ENCODE measurements at regions not wholly inside any gene's neighbourhood (a gene's known extent, or its start where the extent isn't known, plus 50 kb on each side); places are given as distances from the start of the nearest gene placed in this dataset.
"Not testable (repeated sequence)": the region's sequence is repeated elsewhere in the genome, so short reads cannot be mapped to it uniquely, and the experiment has no call there.

DNA sequence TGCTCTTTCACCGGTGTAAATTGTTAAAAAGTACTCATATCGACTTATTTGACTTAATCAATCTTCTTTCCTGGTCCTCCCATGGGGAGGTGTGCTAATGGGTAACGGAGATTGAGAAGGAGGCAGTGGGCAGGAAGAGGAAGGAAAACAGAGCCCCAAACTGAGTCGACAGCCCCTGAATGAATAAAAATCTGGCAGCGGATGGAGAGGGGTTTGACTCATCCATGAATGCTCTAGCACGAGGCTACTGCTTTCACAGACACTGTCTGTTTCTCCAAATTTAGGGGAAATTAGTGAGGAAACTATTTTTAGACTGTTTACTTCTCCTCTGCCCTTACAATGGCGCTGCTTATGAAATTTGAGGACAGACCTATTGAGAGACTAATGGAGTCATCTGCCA, 142.2 kb upstream of the ATXN1 start:
- no peak for DNase-seq (ENCODE audit: low spot score)

DNA sequence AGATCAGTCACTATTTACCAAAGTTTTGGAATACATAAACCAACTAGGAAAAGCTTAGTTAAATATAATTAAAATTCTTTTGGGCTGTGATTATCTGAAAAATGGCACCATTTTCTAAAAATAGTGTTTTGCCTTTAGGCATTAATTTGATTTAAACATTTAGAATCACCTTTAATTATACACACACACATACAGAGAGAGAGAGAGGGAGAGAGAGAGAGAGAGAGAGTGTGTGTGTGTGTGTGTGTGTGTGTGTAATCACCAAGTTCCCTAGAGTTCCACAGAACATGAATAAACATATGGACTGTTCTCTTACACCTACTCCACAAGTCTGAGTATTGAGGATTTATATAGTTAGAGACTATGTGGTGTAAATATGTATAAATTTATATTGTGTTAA, 141.2 kb upstream of the ATXN1 start:
- no peak for DNase-seq (ENCODE audit: low spot score)

DNA sequence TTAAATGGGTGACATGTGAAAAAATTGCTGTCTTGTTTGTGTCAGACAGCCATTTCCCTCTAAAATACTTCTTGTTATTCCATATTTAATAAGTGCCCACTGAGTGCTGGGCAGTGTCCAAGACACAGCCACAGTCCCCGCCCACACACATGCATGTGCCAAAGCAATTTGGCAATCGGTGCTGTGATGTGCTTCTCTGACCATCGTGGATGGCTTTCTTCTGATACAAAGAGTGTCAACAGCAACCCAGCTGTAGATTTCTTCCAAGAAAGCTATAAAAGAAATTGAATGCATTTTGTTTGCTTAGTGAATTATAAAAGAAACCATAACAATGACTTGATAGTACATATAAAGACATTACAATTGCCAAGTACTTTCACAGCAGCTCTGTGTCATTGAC, 140.5 kb upstream of the ATXN1 start:
- DNase-seq (ENCODE audit: low spot score) = no peak

DNA sequence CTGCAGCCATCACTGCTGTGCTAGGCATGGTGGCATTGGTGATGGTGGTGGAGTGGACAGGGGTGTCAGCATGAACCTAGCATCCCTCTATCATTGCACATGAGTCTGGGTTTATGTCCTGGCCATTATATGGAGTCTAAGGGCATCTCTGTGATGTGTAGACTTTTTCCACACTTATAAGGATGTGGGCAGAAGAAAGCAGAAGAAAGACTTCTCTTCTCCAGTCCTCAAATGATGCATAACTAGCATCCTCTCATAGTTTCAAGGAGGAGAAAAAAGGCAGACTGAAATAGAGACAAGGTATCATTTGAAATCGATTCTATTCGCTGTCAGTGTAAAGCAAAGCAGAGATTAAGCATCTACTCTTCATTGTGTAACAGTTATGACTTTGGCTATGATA, 140.0 kb upstream of the ATXN1 start:
- no peak for DNase-seq (ENCODE audit: low spot score)

DNA sequence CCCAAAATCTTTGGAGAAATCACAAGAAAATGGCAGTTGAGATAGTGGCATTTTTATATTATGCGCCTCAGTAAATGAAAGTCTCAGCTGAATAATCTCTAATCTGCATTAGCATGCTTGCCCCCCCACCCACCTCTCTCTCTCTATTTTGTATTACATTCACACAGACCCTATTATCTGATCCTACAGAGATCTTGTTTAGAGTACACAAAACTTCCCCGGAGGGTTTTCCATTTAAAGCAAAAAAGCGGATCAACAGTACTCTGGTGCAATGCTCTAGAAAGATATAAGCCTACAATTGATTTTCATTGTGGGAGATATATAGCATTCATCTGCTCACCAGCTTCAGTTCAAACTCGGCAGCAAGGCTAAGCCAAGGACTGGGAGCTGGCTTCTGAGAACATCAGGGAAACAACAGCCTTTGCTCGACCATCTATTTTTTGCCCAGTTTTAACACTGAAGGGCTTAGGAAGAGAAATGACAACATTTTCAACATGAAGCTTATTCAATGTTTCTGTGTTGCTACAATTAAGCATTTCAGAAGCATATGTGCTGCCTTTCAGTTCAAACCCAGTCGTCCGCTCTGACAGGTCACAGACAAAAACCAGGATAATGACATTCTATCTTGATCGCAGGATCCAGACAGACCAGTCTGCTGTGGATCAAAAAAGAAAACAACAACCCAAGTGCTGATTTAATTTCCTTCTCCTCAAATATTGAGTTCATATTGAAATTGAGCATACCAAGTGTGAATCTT, 137.6 kb upstream of the ATXN1 start:
- no peak for DNase-seq (ENCODE audit: low spot score)

DNA sequence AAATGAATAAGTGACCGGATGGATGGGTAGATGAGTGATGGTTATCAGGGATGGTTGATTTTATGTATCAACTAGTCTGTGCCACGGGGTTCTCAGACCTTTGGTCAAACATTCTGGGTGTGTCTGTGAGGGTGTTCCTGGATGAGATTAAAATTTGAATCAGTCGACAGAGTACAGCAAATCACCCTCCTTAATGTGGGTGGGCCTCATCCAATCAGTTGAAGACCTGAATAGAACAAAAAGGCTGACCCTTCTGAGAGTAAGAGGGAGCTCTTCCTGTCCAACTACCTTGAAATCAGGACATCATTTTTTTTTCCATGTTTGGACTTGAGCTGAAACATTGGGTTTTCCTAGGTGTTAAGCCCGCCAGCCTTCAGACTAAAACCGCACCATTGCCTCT, 136.4 kb upstream of the ATXN1 start:
- no peak for DNase-seq (ENCODE audit: low spot score)

DNA sequence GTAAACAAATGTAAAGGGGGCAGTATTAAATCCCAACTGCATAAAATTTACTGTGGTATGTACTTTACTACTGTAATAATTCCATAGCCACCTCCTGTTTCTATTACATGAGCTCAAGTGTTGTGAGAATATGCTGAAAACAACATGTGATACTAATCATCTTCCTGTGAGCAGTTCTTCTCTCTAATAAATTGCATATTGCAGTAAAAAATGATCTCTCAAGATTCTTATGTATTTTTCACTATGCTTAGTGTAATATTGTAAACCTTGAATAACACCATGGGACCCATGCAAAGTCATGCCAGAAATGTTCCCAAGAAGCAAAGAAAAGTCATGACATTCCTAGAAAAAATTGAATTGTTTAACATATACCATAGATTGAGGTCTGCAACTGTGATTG, 133.0 kb upstream of the ATXN1 start:
- DNase-seq (ENCODE audit: low spot score) = no peak

DNA sequence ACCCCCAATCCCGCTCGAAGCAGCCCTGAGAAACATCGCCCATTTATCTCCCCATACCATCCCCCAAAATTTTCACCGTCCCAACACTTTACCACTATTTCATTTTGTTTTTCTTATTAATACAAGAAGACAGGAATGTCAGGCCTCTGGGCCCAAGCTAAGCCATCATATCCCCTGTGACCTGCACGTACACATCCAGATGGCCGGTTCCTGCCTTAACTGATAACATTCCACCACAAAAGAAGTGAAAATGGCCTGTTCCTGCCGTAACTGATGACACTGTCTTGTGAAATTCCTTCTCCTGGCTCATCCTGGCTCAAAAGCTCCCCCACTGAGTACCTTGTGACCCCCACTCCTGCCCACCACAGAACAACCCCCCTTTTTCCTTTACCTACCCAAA, 129.8 kb upstream of the ATXN1 start:
- DNase-seq (ENCODE audit: low spot score) = not testable (repeated sequence)

DNA sequence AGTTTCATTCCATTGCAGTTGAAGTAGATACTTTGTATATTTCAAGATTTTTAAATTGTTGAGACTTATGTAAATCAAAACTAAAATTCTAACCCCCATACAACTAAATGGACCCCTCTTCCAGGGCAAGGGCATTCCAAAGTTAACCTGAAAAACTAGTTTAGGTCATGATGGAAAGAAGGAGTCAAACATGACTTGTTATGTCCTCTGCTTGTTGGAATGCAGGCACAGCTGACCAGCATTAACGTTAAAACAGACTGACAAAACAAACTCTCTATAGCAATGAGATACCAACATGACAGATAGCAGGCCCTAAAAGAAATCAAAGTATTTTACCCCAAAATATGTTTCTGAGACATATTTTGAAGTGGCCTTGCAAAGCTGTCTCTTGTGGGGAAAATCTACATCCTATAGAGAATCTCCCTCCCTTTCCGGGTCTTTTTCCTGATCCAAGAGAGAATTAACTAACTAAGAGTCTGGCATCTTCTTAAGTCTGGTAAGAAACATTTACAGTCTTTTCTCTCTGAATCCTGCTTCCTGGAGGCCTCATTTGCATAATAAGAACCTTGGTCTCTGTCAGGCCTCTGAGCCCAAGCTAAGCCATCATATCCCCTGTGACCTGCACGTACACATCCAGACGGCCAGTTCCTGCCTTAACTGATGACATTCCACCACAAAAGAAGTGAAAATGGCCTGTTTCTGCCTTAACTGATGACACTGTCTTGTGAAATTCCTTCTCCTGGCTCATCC, 124.3 kb upstream of the ATXN1 start:
- DNase-seq (ENCODE audit: low spot score) = no peak

DNA sequence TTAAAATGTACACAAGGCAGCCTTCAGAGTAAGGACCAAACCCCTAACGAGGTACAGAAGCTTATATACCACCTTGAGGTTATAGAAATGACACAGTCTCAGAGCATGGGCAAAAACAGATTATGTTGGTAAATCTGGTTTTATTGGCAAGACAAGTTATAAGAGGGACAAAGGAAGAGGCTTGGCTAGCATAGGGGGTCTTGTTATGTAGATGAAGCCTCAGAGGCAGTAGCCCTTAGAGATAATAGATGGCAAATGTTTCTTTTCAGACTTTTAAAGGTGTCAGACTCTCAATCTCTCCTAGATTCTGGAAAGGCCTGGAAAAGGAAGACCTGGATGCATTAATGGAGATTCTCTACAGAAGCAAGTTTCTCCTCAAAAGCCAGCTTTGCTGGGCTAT, 123.3 kb upstream of the ATXN1 start:
- no peak for DNase-seq (ENCODE audit: low spot score)

DNA sequence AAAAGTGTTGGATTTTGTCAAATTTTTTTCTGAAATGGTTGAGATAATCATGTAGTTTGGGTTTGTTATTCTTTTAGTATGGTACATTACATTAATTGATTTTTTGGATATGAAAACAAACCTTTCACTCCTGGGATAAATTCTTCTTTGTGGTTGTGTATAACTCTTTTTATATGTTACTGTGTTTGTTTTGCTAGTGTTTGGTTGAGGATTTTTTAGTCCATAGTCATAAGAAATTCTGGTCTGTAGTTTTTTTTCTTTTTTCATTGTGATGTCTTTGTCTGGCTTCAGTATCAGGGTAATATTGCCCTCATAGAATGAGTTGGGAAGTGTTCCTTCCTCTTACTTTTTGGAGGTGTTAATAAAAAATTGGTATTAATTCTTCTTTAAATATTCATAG, 122.2 kb upstream of the ATXN1 start:
- DNase-seq (ENCODE audit: low spot score) = no peak

DNA sequence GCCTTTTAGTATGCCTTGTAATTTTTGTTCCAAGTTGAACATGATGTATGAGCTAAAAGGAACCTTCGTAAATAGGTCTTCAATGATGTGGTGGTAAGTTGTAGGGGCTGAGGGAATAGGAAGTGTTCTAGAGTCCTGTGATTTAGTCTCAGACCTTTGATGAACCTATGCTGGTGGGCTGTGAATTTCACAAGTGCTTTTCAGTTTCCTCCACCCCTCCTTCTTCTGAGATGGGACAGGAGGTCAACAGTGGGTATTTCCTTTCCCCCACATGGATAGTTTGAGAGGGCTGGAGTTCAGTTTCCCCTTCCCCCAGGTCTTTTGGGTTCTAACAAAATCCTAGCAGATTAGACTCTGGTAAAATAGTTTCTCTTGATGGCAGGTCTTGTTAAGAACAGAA, 121.0 kb upstream of the ATXN1 start:
- no peak for DNase-seq (ENCODE audit: low spot score)

DNA sequence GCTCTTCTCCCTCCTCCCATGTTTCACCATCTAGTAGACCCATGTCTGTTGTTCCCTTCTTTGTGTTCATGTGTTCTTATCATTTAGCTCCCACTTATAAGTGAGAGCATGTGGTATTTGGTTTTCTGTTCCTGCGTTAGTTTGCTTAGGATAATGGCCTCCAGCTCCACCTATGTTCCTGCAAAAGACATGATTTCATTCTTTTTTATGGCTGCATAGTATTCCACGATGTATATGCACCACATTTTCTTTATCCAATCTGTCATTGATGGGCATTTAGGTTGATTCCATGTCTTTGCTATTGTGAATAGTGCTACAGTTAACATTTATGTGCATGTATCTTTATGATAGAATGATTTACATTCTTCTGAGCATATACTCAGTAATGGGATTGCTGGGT, 115.6 kb upstream of the ATXN1 start:
- not testable (repeated sequence) for DNase-seq (ENCODE audit: low spot score)

DNA sequence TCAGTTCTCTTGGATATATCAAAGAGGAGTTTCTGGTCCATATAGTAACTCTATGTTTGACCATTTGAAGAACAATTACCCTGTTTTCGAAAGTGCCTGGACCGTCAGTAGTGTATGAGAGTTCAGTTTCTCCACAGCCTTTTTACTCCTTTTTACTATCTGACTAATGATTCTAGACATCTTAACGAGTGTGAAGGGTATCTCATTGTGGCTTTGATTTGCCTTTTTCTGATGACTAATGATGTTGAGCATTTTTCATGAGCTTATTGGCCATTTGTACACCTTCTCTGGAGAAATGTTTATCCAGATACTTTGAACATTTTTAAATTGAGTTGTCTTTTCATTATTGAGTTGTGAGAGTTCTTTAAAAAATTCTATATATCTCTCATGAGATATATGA, 114.9 kb upstream of the ATXN1 start:
- no peak for DNase-seq (ENCODE audit: low spot score)

DNA sequence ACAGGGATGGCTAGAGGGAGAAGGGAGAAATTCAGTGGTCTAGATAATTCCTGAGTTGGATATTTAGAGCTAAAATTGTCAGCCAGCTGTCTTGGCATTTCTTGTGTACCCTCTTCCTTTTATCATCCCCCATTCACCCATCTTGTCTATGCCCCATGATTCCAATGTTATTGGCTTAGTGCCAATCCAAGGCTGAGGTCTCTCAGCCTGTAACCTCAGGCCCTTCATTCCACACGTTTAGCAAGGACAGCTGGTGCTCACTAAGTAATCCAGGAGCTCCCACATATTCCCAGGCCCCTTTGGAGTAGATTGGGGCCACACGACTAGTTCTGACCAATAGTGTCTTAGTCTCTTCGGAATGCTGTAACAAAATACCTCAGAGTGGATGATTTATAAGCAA, 112.4 kb upstream of the ATXN1 start:
- DNase-seq (ENCODE audit: low spot score) = no peak

DNA sequence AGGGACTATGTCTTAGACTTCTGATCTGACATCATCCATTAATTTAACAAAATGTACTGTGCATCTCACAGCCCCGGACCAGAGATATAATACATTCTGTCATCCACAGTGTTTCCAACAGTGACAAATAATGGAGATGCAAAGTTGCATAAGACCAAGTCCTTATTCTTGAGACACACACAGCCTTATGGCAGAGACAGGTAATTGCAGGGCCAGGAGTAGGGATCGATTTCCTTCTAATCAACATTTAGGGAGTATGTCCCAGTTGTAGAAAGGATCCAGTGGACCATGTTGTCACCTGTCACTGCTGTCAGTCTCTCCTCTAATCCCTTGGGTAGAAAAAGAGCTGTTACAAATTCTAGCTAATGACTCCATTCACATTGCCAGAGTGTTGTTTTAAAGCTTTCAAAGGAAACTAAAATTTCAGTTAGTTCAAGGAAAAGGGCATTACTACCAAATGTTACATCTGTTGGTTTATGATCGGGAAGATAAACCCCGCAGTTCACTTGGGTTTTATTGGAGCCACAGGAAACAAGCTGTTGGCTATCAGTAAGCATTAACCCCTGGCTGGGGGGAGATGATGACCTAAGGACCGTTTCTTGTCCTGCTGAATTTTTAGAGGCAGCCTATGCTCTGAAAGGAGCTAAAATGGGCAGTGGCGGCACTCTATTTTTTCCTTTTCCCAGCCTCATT, 111.4 kb upstream of the ATXN1 start:
- no peak for DNase-seq (ENCODE audit: low spot score)

DNA sequence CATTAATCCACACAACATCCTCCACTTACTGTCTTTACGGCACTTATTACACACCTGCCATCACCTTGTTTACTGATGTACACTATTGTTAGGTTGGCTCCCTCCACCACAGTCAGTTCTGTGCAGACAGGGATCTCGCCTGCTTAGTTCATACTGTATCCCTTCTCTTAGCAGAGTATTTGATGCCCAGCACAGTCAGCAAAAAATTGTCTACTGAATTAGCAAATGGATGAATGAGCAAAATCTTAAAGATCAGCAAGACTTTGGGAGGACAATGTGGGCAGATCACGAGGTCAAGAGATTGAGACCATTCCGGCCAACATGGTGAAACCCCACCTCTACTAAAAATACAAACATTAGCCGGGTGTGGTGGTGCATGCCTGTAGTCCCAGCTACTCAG, 109.8 kb upstream of the ATXN1 start:
- DNase-seq (ENCODE audit: low spot score) = no peak

DNA sequence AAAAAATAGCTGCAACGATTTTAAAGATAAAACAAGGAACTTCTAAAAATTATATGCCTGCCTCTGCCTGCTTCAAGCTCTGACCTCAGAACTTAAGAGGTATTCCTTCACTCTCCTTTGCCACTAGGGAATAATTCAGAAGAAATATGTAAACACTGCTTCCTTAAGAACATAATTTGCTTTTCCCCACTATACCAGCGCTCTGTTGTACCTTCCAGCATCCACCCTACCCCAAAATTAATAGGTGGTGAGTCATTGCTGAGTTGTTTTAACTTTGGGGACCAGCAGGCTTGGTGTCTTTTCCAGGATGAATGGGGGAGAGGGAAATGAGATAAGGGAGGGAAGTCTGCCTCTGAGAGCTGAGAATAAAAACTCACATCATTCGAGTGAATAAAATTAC, 107.7 kb upstream of the ATXN1 start:
- no peak for DNase-seq (ENCODE audit: low spot score)

DNA sequence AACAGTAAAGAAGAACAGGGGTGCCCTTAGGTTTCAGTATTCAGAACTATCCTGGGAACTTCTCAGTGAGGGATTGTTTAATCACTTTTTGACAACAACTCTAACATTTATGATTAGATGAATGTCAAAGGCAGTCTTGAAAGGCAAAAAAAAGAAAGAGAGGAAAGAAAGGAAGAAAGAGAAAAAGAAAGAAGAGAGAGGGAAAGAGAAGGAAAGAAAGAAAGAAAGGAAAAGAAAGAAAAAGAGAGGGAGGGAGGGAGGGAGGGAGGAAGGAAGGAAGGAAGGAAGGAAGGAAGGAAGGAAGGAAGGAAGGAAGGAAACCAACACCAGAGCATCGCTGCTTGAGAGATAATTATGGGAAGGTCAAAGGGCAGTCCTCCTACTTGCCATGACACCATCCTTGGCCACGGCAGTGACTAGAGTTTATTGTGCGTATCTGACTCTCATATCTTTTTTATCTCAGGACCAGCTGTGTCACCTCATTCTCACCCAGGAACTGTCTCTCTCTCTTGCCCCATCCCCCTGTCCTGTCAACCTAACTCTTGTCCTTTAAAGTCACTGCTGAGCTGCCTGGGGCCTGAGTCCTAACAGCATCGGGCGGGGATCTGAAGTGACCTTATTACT, 96.8 kb upstream of the ATXN1 start:
- DNase-seq (ENCODE audit: low spot score) = no peak

DNA sequence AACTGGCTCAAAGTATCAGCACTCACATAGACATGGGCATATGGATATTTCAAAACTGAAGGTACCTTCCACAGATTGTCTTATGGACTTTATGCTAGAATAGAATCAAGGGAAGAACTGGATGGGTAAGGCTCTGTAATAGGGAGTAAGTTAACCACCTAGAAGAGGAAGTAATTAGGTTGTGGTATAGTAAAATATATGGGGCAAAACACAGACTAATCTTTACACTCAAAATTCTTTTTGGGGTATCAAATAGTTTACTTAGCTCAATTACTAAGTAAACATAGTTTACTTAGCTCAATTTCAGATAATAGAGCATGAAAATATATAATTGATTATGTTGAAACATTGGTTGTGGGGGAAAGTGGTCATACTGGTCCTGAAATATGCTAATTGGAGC, 94.2 kb upstream of the ATXN1 start:
- no peak for DNase-seq (ENCODE audit: low spot score)

DNA sequence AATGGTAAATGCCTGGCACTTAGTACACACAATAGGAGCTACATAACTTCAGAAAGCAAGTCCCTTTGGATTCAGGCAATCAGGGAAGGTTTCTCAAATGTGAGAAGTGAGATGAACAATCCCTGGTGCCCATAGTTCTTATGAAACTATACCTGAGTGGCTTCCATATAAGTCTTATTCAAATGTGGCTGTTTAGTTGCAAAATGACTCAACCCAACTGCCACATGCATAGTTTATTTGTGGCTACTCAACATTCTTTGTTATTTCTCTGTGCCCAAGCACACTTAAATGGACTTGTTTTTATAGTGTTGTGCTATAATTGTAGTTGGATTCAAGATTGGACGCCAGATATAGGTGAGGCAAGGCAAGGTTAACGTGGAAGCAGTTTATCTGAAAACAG, 93.7 kb upstream of the ATXN1 start:
- no peak for DNase-seq (ENCODE audit: low spot score)

DNA sequence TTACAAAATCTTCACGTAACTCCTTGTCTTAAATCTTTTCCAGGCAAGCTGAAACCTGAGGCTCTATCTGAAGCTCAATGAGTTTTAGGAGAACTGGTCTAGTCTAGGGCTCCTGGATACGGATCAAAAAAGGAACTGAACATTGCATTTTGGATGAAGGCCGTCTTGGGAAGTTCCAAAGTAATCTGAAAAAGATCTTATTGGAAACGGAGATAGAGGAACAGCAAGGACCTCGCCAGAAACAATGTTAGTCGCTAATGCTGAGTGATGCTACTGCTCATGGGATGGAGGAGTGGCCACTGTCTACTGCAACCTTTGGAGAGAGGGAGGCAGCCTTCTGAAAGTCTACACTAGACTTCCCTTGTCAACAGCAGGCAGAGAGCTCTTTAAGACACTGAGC, 91.4 kb upstream of the ATXN1 start:
- no peak for DNase-seq (ENCODE audit: low spot score)

DNA sequence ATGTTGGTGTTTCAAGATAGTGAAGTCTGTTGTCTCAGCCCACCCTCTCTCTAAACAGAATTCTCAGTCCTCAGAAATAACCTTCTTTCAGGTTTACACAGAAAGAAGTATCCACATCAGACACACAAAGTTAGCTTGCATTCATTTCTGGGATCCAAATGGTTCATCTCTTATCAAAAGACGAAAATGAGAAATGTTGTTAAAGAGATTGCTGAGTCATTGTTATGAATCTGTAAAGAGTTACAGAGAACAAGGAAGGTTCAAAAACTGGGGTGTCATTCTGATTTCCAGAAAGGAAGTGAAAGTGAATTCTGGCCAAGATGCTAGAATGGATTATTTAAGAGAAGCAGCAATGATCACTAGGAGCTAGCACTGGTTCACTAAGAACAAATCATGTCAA, 90.5 kb upstream of the ATXN1 start:
- no peak for DNase-seq (ENCODE audit: low spot score)

Data from HuH-7.5 (cell line).